Skin of body (tissue), 1 donor: ENCODE measurements at regions not wholly inside any gene's neighbourhood (a gene's known extent, or its start where the extent isn't known, plus 50 kb on each side); places are given as distances from the start of the nearest gene placed in this dataset.

Experiments used
- DNase-seq: peaks from one replicate; lab custom pipeline; 2025; lab: John Stamatoyannopoulos, UW

DNA sequence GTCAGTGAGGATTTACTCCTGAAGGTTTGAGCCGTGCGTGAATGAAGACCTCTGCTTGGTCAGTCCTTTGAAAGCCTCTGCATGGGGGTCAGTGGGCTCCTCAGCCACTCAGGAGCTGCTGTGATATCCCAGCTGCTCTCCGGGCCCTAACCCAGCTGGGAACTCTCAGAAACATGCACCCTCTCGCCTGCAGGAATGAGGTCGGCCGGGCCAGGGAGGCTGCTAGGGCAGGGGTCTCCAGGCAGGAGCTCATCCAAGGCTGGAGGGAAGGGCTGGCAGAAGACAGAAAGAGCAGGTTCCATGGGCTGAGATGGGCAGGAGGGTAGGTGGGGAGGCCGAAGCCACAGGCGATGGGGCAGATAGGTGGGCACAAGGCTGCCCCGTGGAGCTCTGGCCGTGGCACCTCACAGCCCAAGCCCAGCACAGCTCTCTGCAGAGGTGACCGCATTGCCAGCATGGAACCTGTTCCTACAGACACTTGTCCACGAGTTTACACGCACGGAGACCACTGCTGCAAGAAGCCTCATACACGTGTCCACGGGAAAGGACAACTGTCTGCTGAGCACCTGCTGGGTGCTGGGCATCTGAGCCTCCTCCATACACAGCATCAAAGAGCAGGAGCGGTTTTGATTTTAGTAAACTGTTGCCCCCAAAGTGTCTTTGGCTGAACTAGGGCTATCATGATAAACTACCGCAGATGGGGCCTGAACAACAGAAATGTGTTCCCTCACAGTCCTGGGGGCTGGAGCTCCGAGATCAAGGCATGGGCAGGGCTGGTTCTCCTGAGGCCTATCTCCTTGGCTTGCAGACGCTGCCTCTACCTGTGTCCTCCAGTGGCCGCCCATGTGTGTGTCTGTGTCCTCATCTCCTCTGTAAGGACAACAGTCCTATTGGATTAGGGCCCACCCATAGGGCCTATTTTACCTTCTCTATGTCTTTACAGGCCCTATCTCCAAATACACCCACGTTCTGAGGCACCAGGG is 85.2 kb upstream of the ADAMTS2 start:
- no peak for DNase-seq

DNA sequence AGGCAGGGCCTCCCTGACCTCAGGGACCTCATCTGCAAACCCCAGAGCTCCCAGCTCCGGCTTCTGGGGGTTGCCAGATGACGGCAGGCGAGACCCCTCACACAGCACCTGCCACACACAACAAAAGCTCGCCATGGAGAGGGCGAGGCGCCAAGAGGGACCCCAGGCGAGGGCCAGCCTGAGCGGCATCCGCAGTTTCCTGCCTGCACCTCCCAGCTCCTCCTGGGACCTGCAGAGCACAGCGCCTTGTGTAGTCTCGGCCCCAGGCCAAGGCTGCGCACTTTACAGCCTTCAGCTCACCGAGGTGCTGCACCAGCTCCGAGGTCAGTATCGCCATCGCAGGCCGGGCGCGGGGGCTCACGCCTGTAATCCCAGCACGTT is 82.4 kb upstream of the ADAMTS2 start:
- no peak for DNase-seq

DNA sequence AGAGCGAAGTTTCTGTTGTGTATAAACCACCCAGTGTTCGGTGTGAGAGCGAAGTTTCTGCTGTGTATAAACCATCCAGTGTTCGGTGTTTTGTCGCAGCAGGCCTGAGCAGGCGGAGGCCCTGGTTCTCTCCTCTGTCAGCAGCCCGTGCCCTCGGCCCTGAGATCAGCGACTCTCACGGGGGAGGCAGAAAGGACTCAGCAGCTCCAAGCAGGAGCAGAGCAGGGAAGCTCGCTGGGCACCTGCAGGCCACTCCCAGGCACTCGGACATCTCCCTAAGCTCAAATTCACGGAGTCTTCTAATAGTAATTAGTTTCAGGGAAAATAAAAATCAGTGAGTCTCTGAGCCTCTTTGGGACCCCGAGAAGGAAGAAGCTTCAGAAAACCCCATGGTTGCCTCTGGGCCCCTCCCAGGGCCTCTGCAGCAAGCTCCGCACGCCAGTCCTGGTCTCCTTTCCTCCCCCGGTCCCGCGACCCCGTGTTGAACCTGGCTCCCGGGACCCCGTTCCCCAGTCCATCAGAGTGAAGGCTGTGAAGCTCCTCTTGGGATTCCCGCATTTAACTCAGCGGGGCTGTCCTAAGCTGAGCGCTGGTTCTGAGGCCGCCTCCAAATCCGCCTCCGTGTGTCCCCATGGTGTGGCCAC is 81.9 kb upstream of the ADAMTS2 start:
- no peak for DNase-seq

DNA sequence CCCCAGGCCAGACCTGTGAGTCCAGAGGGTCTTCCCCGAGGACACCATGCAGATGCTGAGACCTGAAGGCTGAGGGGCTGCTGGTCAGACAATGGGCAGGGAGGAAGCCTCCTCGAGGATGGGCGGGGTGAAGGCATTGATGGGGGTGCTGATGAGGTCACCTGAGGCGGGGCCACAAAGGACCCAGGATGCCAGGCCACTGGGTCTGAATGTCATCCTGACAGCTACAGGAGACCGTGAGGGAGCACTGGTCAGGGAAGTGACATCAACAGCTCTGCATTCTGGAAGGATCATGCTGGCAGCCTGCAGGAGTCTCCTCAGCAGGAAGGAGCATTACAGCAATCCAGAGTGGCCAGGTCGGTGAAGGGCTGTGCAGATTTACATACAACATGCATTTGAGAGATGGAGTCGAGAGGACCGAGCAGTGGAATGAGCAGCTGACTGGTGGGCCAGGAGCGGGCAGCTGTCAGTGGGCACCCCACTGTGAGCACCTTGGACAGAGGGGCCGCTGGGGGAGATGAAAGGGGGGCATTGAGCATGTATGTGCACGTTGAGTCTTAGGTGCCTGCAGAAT is 77.7 kb upstream of the ADAMTS2 start:
- no peak for DNase-seq

- no peak for DNase-seq
Measured at GRCh38 chr5:179422213-179422855, 77.1 kb upstream of the ADAMTS2 start.

- DNase-seq, result no peak
Measured at GRCh38 chr5:179421144-179421901, 76.1 kb upstream of the ADAMTS2 start.

- no peak for DNase-seq
Measured at GRCh38 chr5:179420476-179420875, 75.2 kb upstream of the ADAMTS2 start.

DNA sequence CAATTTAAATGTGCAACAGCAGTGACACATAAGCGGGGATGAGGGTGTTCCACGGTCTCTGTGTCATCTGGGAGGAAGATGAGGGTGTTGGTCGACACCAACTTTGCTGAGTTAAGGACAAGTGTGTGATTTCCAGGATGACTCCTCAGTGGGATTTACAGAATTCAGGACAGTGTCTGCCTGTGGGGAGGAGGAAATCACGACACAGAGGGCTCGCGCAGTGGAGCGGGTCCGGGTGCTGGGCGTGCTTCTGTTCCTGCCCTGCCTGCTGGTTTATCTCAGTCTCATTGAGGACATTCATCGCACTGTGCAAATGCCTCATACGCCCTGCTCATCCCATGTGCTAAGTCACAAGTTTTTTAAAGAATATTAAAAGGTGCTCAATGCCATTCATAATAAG is 73.7 kb upstream of the ADAMTS2 start:
- DNase-seq, result no peak

DNA sequence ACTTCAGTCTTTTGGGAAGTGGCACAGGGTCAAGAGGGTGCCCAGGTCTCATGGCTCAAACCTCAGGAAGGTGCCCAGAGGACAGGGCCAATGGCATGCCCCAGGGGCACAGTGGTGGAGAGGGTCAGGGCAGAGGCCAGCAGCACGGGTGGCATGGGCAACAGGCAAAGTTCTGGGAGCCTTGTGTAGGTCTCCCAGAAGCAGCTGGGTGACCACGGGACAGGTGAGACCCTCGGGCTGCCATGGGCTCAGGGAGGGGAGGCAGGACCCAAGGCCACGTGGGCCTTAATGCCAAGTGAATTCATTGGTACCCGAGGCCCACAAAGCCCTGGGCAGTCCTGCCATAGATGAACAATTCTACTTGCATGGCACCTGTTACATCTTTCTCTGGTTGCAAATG is 72.4 kb upstream of the ADAMTS2 start:
- DNase-seq, result no peak

- DNase-seq, result no peak
Measured at GRCh38 chr5:179417016-179417415, 71.8 kb upstream of the ADAMTS2 start.

DNA sequence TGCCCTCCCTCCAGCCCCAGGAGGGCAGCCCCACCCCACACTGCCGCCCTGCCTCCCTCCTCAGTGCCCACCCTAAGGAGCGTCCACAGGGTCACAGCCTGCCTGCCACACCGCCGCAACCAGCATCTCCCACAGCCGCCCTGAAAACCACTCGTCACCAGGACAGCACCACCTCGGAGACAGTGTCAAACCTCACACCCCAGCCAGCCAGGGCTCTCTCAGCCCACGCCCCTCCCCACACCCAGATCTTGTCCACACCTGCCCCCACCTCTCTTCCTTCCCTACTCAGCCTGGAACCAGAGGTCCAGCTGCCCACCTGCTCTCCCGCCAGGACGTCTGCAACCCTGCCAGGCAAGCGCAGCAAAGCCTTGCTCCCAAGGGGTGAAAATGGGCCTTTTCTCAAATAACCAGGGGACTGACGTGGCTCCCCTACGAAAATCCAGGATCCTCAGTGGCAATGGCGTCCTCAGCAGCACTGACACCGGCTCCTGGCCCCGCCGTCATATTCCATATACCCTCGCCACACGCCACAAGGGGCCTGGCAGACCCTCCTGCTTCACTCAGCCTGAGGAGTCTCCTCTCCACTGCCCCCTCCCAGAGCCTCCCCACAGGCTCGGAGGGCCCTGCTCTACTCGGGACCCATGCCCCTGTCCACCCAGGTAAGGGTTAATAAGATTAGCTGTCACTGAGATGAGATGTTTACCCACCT is 71.0 kb upstream of the ADAMTS2 start:
- DNase-seq, result no peak

- DNase-seq, result no peak
Measured at GRCh38 chr5:179415291-179416060, 70.2 kb upstream of the ADAMTS2 start.

- no peak for DNase-seq
Measured at GRCh38 chr5:179414459-179415261, 69.4 kb upstream of the ADAMTS2 start.

DNA sequence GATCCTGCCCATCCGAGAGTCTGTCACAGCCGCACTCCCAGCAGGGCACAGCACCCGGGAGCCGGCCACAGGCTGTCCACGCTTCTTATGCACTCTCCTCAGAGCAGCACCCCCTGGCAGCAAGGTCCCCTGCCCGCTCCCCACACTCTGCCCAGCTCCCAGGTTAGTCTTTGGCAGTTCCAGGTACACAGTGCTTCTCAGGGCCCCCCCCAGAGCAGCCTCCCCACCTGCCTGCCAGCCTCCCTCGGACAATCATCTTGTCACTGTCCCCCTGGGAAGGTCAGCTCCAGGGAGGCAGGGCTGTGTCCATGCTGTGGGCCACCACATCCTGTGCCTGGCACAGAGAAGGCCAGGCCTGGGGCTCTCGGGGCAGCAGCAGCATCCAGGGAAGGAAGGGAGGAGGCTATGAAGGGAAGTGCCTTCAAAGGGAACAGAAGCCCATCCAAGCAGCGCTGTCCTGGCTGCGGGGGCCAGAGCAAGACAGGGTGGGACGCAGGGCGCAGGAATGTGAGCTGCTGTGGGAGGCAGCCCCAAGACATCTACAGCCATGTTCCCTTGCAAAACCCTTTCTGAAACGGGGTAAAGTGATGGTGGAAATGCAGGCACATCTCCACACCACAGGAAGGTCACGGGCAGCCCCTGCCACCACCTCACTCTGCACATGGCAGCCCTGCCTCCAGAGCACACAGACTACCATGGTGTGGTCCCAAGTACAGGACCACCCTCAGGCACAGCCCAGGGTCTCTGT is 68.6 kb upstream of the ADAMTS2 start:
- DNase-seq, result no peak

DNA sequence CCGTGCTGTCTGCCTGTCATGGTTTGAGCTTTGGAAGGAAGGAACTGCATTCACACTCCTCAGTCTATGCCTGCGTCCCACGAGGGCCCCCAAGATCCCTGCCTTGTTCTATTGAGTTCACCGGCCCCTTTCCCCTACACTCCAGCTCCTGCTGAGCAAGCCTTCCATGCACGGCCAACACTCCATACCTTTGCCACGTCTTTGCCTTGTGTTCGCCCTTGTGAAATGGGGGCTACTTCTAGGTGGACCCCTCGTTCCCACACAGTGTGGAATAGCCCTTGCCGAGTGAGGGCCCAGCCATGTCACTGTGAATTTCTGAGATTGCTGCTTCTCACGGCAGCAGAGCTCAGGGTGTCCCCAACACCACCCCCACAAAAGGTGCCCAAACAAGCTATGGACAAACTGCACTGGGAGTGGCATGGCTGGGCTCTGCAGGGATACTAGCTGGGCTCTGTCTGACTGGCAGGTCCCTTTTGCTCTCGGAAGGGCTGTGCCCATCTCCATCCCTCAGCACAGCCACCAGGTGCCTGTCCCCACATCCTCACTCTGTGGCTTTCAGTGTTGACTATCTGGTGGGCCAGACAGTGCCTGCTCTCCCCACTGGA is 67.9 kb upstream of the ADAMTS2 start:
- no peak for DNase-seq

DNA sequence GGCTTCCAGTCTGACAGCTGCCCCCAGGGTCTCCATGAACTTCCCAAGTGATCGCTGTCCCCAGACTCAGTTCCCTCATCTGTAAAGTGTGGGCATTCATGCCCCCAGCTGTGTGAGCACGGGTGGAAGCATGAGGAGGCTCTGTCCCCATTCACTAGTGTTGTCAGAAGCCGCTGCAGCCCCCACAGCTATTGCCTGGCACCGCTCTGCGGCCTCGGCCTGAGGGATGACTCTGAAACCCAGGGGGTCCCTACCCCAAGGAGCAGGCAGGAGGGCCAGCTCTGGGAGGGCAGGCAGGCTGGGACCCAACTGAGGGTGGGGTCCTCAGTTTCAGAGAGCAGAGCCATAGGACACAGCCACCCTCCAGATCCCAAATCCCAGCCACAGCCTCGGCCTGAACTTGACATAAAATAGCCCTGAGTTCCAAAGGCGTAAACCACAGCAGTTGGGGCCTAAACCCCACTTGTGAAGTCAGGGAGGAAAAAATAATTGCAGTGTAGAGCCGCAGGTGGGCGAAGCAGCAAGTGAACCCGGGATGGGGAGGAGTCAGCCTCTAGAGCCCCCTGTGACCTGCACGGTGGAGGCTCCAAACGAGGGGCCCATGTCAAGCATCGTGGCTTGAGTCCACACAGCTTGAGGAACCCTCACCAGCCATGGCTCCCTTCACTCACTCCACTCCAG is 66.0 kb upstream of the ADAMTS2 start:
- DNase-seq, result no peak
